IMR-90 (cell line): ENCODE measurements at regions not wholly inside any gene's neighbourhood (a gene's known extent, or its start where the extent isn't known, plus 50 kb on each side); places are given as distances from the start of the nearest gene placed in this dataset.

Experiments
- ATAC-seq: fragments of 200-7000 bp; cut with Tn5 transposase; 2 replicates; pipeline ENCODE4 v1.9.1; 2020; ENCODE audit warnings: low read depth, mild to moderate bottlenecking, moderate library complexity
- BruUV-seq: library from RNA; stranded (reverse); fragments of 400-500 nt; replicated peaks from 2 replicates; lab custom pipeline; 2021; lab: Mats Ljungman, UMichigan
- CTCF ChIA-PET: fragments of 300-600 bp; formaldehyde crosslinking; extraction: SDS; loops from one replicate; lab custom pipeline; 2021; ENCODE audit warnings: antibody characterized with exemption; lab: Yijun Ruan, JAX
- POLR2A ChIA-PET: fragments of 300-600 bp; sonication (Branson Sonifier 250); formaldehyde crosslinking; loops from one replicate; lab custom pipeline; 2022; ENCODE audit warnings: antibody characterized with exemption; ENCODE audit not compliant: unreplicated experiment; lab: Charles Lee
- DNase-seq: peaks from one replicate; pipeline ENCODE4 v3.0.0; 2013
- H2AFZ ChIP-seq: replicated peaks from 2 replicates; pipeline ENCODE3; 2013; ENCODE audit warnings: low read length, mild to moderate bottlenecking; ENCODE audit not compliant: poor library complexity
- H2AK5ac ChIP-seq: 2 replicates; pipeline ENCODE4 v1.6.1; 2013; ENCODE audit warnings: low read depth, low read length, inconsistent platforms
- H2AK9ac ChIP-seq: replicated peaks from 2 replicates; pipeline ENCODE3; 2013; ENCODE audit warnings: mild to moderate bottlenecking, low read depth, low read length, moderate library complexity; ENCODE audit not compliant: poor library complexity
- H2BK120ac ChIP-seq: 2 replicates; pipeline ENCODE4 v1.6.1; 2013; ENCODE audit warnings: low read depth, low read length, inconsistent platforms
- H2BK15ac ChIP-seq: 3 replicates; pipeline ENCODE4 v1.6.1; 2013; ENCODE audit warnings: low read depth, low read length, inconsistent platforms
- H2BK20ac ChIP-seq: 2 replicates; pipeline ENCODE4 v1.6.1; 2013; ENCODE audit warnings: low read depth, mild to moderate bottlenecking, inconsistent platforms, low read length, moderate library complexity
- H2BK5ac ChIP-seq: 2 replicates; pipeline ENCODE4 v1.6.1; 2013; ENCODE audit warnings: mild to moderate bottlenecking, low read depth, low read length, inconsistent platforms; ENCODE audit not compliant: poor library complexity, severe bottlenecking
- H3K14ac ChIP-seq: replicated peaks from 2 replicates; pipeline ENCODE4 v1.6.1; 2013; ENCODE audit warnings: low read depth, low read length, inconsistent platforms
- H3K18ac ChIP-seq: 2 replicates; pipeline ENCODE4 v1.6.1; 2013; ENCODE audit warnings: low read depth, low read length, control low read depth
- H3K23ac ChIP-seq: 2 replicates; pipeline ENCODE4 v1.6.1; 2013; ENCODE audit warnings: low read depth, low read length, inconsistent platforms
- H3K27ac ChIP-seq: 2 replicates; pipeline ENCODE4 v1.5.1; 2013; ENCODE audit warnings: mild to moderate bottlenecking, control low read depth, low read length; ENCODE audit not compliant: insufficient read depth
- H3K27me3 ChIP-seq: 2 replicates; pipeline ENCODE4 v1.6.1; 2013; ENCODE audit warnings: low read length; ENCODE audit not compliant: control insufficient read depth, insufficient read depth
- H3K36me3 ChIP-seq: 2 replicates; pipeline ENCODE4 v1.6.1; 2013; ENCODE audit warnings: low read length, mixed read lengths; ENCODE audit not compliant: control insufficient read depth, insufficient read depth
- H3K4ac ChIP-seq: 2 replicates; pipeline ENCODE4 v1.6.1; 2013; ENCODE audit warnings: low read depth, low read length, inconsistent platforms
- H3K4me1 ChIP-seq: 2 replicates; pipeline ENCODE4 v1.6.1; 2013; ENCODE audit warnings: low read length, mixed read lengths; ENCODE audit not compliant: control insufficient read depth, insufficient read depth
- H3K4me2 ChIP-seq: 2 replicates; pipeline ENCODE4 v1.6.1; 2013; ENCODE audit warnings: low read depth, mild to moderate bottlenecking, control low read depth, low read length, moderate library complexity
- H3K4me3 ChIP-seq: 2 replicates; pipeline ENCODE4 v1.5.1; 2013; ENCODE audit warnings: low read depth, mild to moderate bottlenecking, control low read depth, low read length, moderate library complexity; ENCODE audit not compliant: insufficient read depth
- H3K56ac ChIP-seq: 2 replicates; pipeline ENCODE4 v1.6.1; 2013; ENCODE audit warnings: low read length, inconsistent platforms; ENCODE audit not compliant: insufficient read depth; ENCODE audit errors: extremely low read depth
- H3K79me1 ChIP-seq, 2 experiments: 2 replicates each; pipeline ENCODE4 v1.6.1; 2013; ENCODE audit warnings: low read length in 2 of 2, inconsistent platforms in 1 of 2, low read depth in 1 of 2
- H3K9ac ChIP-seq: 2 replicates; pipeline ENCODE4 v1.6.1; 2013; ENCODE audit warnings: low read depth, low read length, control low read depth
- H3K9me1 ChIP-seq: 2 replicates; pipeline ENCODE4 v1.6.1; 2013; ENCODE audit warnings: low read length, inconsistent platforms; ENCODE audit not compliant: insufficient read depth
- H3K9me3 ChIP-seq: 2 replicates; pipeline ENCODE4 v1.6.1; 2013; ENCODE audit warnings: low read length; ENCODE audit not compliant: control insufficient read depth, insufficient read depth
- H4K20me1 ChIP-seq: 2 replicates; pipeline ENCODE4 v1.6.1; 2013; ENCODE audit warnings: low read length, inconsistent platforms; ENCODE audit not compliant: insufficient read depth
- H4K5ac ChIP-seq: 2 replicates; pipeline ENCODE4 v1.6.1; 2013; ENCODE audit warnings: mild to moderate bottlenecking, low read depth, low read length, control low read depth
- H4K8ac ChIP-seq, 2 experiments: 2 replicates each; pipeline ENCODE4 v1.6.1; 2013; ENCODE audit warnings: low read depth in 2 of 2, low read length in 2 of 2, control low read depth in 1 of 2, inconsistent platforms in 1 of 2
- H4K91ac ChIP-seq: 2 replicates; pipeline ENCODE4 v1.6.1; 2013; ENCODE audit warnings: low read depth, low read length, inconsistent platforms; ENCODE audit not compliant: insufficient read depth
- BHLHE40 ChIP-seq: fragments of 150-350 bp; IDR thresholded peaks from 2 replicates; pipeline ENCODE4 v1.6.1; 2016; ENCODE audit warnings: mild to moderate bottlenecking, low read depth, low read length
- CEBPB ChIP-seq: IDR thresholded peaks from 2 replicates; pipeline ENCODE4 v1.6.1; 2012; ENCODE audit warnings: low read depth, low read length, improper control_type of control experiment
- CHD1 ChIP-seq: IDR thresholded peaks from 2 replicates; pipeline ENCODE4 v1.6.1; 2012; ENCODE audit warnings: low read depth, low read length, improper control_type of control experiment
- CTCF ChIP-seq: conservative IDR thresholded peaks from 2 replicates; pipeline ENCODE4 v1.5.1; 2012; ENCODE audit warnings: mild to moderate bottlenecking, low read depth, low read length, improper control_type of control experiment
- FOS ChIP-seq: fragments of 150-350 bp; IDR thresholded peaks from 2 replicates; pipeline ENCODE4 v1.6.1; 2016; ENCODE audit warnings: low read depth, low read length
- MAFK ChIP-seq: IDR thresholded peaks from 2 replicates; pipeline ENCODE4 v1.6.1; 2012; ENCODE audit warnings: low read depth, low read length, improper control_type of control experiment
- MAZ ChIP-seq: IDR thresholded peaks from 2 replicates; pipeline ENCODE4 v1.6.1; 2012; ENCODE audit warnings: low read depth, mild to moderate bottlenecking, low read length, improper control_type of control experiment, moderate library complexity, borderline replicate concordance
- MXI1 ChIP-seq: IDR thresholded peaks from 2 replicates; pipeline ENCODE4 v1.6.1; 2012; ENCODE audit warnings: low read depth, mild to moderate bottlenecking, low read length, moderate library complexity, borderline replicate concordance
- NFE2L2 ChIP-seq: fragments of 150-350 bp; IDR thresholded peaks from 2 replicates; pipeline ENCODE4 v1.6.1; 2016; ENCODE audit warnings: low read depth, mild to moderate bottlenecking, low read length
- POLR2A ChIP-seq: IDR thresholded peaks from 2 replicates; pipeline ENCODE4 v1.6.1; 2012; ENCODE audit warnings: mild to moderate bottlenecking, low read depth, low read length
- RAD21 ChIP-seq: IDR thresholded peaks from 2 replicates; pipeline ENCODE4 v1.6.1; 2012; ENCODE audit warnings: low read length, improper control_type of control experiment
- RCOR1 ChIP-seq: IDR thresholded peaks from 2 replicates; pipeline ENCODE4 v1.6.1; 2012; ENCODE audit warnings: mild to moderate bottlenecking, low read length, improper control_type of control experiment; ENCODE audit not compliant: insufficient replicate concordance
- RFX5 ChIP-seq: IDR thresholded peaks from 2 replicates; pipeline ENCODE4 v1.8.0; 2012; ENCODE audit warnings: low read depth, mild to moderate bottlenecking, low read length, moderate library complexity
- SMC3 ChIP-seq: fragments of 150-350 bp; IDR thresholded peaks from 2 replicates; pipeline ENCODE4 v1.6.1; 2016; ENCODE audit warnings: low read depth, mild to moderate bottlenecking, antibody characterized with exemption, low read length, moderate library complexity
- USF2 ChIP-seq: fragments of 150-350 bp; IDR thresholded peaks from 2 replicates; pipeline ENCODE4 v1.6.1; 2017; ENCODE audit warnings: mild to moderate bottlenecking, antibody characterized with exemption, low read length, low read depth
- WGBS, 2 experiments: methylation state at CpG; one replicate each; pipeline versions ENCODE4 v1.1.5 to v1.1.7; 2013; ENCODE audit warnings: missing lambda C conversion rate in 2 of 2; ENCODE audit not compliant: insufficient read length in 1 of 2; ENCODE audit errors: extremely low coverage in 2 of 2; 5-methylcytosine and 5-hydroxymethylcytosine counted together
- dilution Hi-C: fragments of 300-500 bp; cut with HindIII; formaldehyde crosslinking; loops from one replicate; pipeline ENCODE4 v1.14.3; 2018; ENCODE audit warnings: low sequenced_read_pairs; ENCODE audit not compliant: unreplicated experiment
- in situ Hi-C: fragments of 300-500 bp; cut with MboI; formaldehyde crosslinking; loops from 3 replicates; pipeline ENCODE4 v1.14.3; 2019; ENCODE audit warnings: low sequenced_read_pairs, inconsistent platforms, mixed read lengths
- intact Hi-C: fragments of 100-400 bp; cut with micrococcal nuclease; formaldehyde crosslinking; loops from 2 replicates; pipeline ENCODE4 v1.10.0; 2022
- TF ChIP-seq, protein P1 (sequence below): fragments of 150-350 bp; IDR thresholded peaks from 2 replicates; pipeline ENCODE4 v1.6.1; 2016; ENCODE audit warnings: low read depth, mild to moderate bottlenecking, low read length, moderate library complexity, borderline replicate concordance

- DNase-seq, result no peak
- in situ Hi-C loops, result no loop called here
Observed at GRCh38 chr20:63092660-63093215, 86.0 kb upstream of the BHLHE23 start.

More at GRCh38 chr20:63092660-63093215, 86.0 kb upstream of the BHLHE23 start:
- ChIA-PET CTCF (no interaction called here), POLR2A (no interaction called here)
- intact Hi-C loops, result no loop called here
- TF ChIP-seq MAZ (no peak), USF2 (no peak), RCOR1 (no peak), CHD1 (no peak), NFE2L2 (no peak), POLR2A (no peak), MXI1 (no peak), CTCF (no peak), FOS (no peak), RFX5 (no peak), CEBPB (no peak), BHLHE40 (no peak), MAFK (no peak), RAD21 (no peak), SMC3 (no peak)
- TF ChIP-seq, protein P1, sequence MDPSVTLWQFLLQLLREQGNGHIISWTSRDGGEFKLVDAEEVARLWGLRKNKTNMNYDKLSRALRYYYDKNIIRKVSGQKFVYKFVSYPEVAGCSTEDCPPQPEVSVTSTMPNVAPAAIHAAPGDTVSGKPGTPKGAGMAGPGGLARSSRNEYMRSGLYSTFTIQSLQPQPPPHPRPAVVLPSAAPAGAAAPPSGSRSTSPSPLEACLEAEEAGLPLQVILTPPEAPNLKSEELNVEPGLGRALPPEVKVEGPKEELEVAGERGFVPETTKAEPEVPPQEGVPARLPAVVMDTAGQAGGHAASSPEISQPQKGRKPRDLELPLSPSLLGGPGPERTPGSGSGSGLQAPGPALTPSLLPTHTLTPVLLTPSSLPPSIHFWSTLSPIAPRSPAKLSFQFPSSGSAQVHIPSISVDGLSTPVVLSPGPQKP, result no peak
- no peak overlapping the region for H3K27ac ChIP-seq
- H2BK5ac ChIP-seq, result no peak overlapping the region
- no peak overlapping the region for H2AFZ ChIP-seq
- H4K5ac ChIP-seq, result no peak overlapping the region
- no peaks in the 10 kb centered on the region for H3K9me1 ChIP-seq
- no peaks in the 10 kb centered on the region for H3K79me1 ChIP-seq
- no peak overlapping the region for H3K4me2 ChIP-seq
- dilution Hi-C loops, result no loop called here
- WGBS, 2 experiments, result 62% methylated on average over 12 of the region's 25 CpGs; no CpG with 5 or more reads in 1 of the 2 experiments
- H3K14ac ChIP-seq, result no peak overlapping the region
- no peaks in the 10 kb centered on the region for H4K20me1 ChIP-seq
- peaks cover 30% of the 10 kb centered on the region for H3K27me3 ChIP-seq
- no peaks in the 10 kb centered on the region for H3K9me3 ChIP-seq
- H3K4me1 ChIP-seq, result no peaks in the 10 kb centered on the region
- H2BK15ac ChIP-seq, result no peak overlapping the region
- no TSS peak for BruUV-seq
- H2BK20ac ChIP-seq, result no peak overlapping the region
- H3K9ac ChIP-seq, result no peak overlapping the region
- no peak overlapping the region for H4K8ac ChIP-seq
- no peak overlapping the region for H2BK120ac ChIP-seq
- no peaks in the 10 kb centered on the region for H3K36me3 ChIP-seq
- H3K4ac ChIP-seq, result no peak overlapping the region
- no peak overlapping the region for H4K91ac ChIP-seq
- no peak overlapping the region for H2AK5ac ChIP-seq
- no peak overlapping the region for H3K56ac ChIP-seq
- no peak overlapping the region for H3K18ac ChIP-seq
- no peak overlapping the region for H3K23ac ChIP-seq
- H2AK9ac ChIP-seq, result no peak overlapping the region
- ATAC-seq, result no peak
- H3K4me3 ChIP-seq, result no peak overlapping the region
